A673 (cell line): ENCODE measurements at regions not wholly inside any gene's neighbourhood (a gene's known extent, or its start where the extent isn't known, plus 50 kb on each side); places are given as distances from the start of the nearest gene placed in this dataset.

Experiments
- EZH2 ChIP-seq: fragments of 200-600 bp; sonication (generic); IDR thresholded peaks from 2 replicates; pipeline ENCODE4 v1.6.1; 2017; ENCODE audit warnings: borderline replicate concordance, low read depth, mild to moderate bottlenecking, mixed read lengths, antibody characterized with exemption, low read length; ENCODE audit not compliant: poor library complexity, severe bottlenecking
- TF ChIP-seq, protein P1 (sequence below): fragments of 300-800, 200-600 bp; sonication (generic); conservative IDR thresholded peaks from 2 replicates; pipeline ENCODE4 v1.5.1; 2017; ENCODE audit warnings: low read depth, mild to moderate bottlenecking, antibody characterized with exemption, low read length, moderate library complexity, mixed read lengths

DNA sequence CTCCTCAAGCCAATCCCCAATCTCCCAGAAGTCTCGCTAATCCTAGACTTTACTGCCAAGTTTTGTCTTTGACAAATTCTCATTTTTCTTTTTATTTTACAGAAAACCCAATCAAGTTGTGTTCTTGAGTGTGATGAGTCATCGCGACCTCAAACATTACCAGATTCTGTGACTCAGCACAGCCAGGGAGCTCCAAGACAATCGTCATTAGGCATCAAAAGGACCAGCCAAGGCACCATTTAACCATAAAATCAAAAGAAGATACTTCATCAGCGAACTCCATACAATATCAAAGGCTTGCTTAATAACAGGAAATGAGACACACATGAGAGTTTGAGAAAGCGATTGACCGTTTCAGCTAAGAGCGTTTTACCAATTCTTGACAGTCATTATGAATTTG lies 146.2 kb upstream of the AGAP1 start:
- TF ChIP-seq, protein P1, sequence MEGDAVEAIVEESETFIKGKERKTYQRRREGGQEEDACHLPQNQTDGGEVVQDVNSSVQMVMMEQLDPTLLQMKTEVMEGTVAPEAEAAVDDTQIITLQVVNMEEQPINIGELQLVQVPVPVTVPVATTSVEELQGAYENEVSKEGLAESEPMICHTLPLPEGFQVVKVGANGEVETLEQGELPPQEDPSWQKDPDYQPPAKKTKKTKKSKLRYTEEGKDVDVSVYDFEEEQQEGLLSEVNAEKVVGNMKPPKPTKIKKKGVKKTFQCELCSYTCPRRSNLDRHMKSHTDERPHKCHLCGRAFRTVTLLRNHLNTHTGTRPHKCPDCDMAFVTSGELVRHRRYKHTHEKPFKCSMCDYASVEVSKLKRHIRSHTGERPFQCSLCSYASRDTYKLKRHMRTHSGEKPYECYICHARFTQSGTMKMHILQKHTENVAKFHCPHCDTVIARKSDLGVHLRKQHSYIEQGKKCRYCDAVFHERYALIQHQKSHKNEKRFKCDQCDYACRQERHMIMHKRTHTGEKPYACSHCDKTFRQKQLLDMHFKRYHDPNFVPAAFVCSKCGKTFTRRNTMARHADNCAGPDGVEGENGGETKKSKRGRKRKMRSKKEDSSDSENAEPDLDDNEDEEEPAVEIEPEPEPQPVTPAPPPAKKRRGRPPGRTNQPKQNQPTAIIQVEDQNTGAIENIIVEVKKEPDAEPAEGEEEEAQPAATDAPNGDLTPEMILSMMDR, result no peak
- no peak for TF ChIP-seq EZH2
